B cell (primary cell): ENCODE measurements at regions not wholly inside any gene's neighbourhood (a gene's known extent, or its start where the extent isn't known, plus 50 kb on each side); places are given as distances from the start of the nearest gene placed in this dataset.

Experiments used
- CTCF ChIP-seq: fragments of 200-600 bp; IDR thresholded peaks from one replicate; pipeline ENCODE4 v1.8.0; 2022; ENCODE audit warnings: antibody characterized with exemption, mild to moderate bottlenecking
- EZH2 ChIP-seq: IDR thresholded peaks from 2 replicates; pipeline ENCODE4 v1.6.1; 2012; ENCODE audit warnings: borderline replicate concordance, low read depth, mild to moderate bottlenecking, moderate library complexity, low read length; ENCODE audit not compliant: insufficient read depth, poor library complexity, severe bottlenecking

GRCh38 chr3:137105277-137105977 lies 147.6 kb downstream of the IL20RB start:
- no peak for TF ChIP-seq EZH2
- peak; percentile 79 for TF ChIP-seq CTCF
